NCI-H460 (cell line): ENCODE measurements at regions not wholly inside any gene's neighbourhood (a gene's known extent, or its start where the extent isn't known, plus 50 kb on each side); places are given as distances from the start of the nearest gene placed in this dataset.

Source experiments
- DNase-seq: peaks from one replicate; pipeline ENCODE4 v3.0.0-alpha.2; 2016; ENCODE audit warnings: low read depth; ENCODE audit errors: extremely low read depth

- DNase-seq: no peak
Observed at GRCh38 chr9:88657893-88658292, 122.9 kb downstream of the NXNL2 start.

- no peak for DNase-seq
Observed at GRCh38 chr9:88658311-88658822, 123.4 kb downstream of the NXNL2 start.

- DNase-seq: no peak
Observed at GRCh38 chr9:88659126-88659525, 124.1 kb downstream of the NXNL2 start.

GRCh38 chr9:88660611-88661010, 125.6 kb downstream of the NXNL2 start:
- no peak for DNase-seq

- DNase-seq: no peak
Observed at GRCh38 chr9:88661759-88662158, 126.8 kb downstream of the NXNL2 start.

GRCh38 chr9:88663771-88664419, 128.9 kb downstream of the NXNL2 start:
- DNase-seq: no peak

GRCh38 chr9:88664773-88665172, 129.8 kb downstream of the NXNL2 start:
- no peak for DNase-seq

- DNase-seq: no peak
Observed at GRCh38 chr9:88672874-88673689, 138.1 kb downstream of the NXNL2 start.

- DNase-seq: no peak
Observed at GRCh38 chr9:88673886-88674285, 138.9 kb downstream of the NXNL2 start.

- no peak for DNase-seq
Observed at GRCh38 chr9:88676644-88677043, 141.7 kb downstream of the NXNL2 start.

- no peak for DNase-seq
Observed at GRCh38 chr9:88678008-88678407, 143.0 kb downstream of the NXNL2 start.

- no peak for DNase-seq
Observed at GRCh38 chr9:88678431-88678830, 143.5 kb downstream of the NXNL2 start.

- no peak for DNase-seq
Observed at GRCh38 chr9:88680041-88680440, 145.1 kb downstream of the NXNL2 start.

- no peak for DNase-seq
Observed at GRCh38 chr9:88680505-88681160, 145.7 kb downstream of the NXNL2 start.

GRCh38 chr9:88681434-88681833, 146.5 kb downstream of the NXNL2 start:
- DNase-seq: no peak

- no peak for DNase-seq
Observed at GRCh38 chr9:88682431-88682831, 147.5 kb downstream of the NXNL2 start.

GRCh38 chr9:88684046-88684445, 149.1 kb downstream of the NXNL2 start:
- DNase-seq: no peak

GRCh38 chr9:88684845-88685244, 149.9 kb downstream of the NXNL2 start:
- no peak for DNase-seq

GRCh38 chr9:88685966-88686365, 151.0 kb downstream of the NXNL2 start:
- no peak for DNase-seq

GRCh38 chr9:88689509-88690298, 154.7 kb downstream of the NXNL2 start:
- DNase-seq: no peak

- DNase-seq: no peak
Observed at GRCh38 chr9:88690628-88691027, 155.7 kb downstream of the NXNL2 start.
